GM23338 (cell line): ENCODE measurements at regions not wholly inside any gene's neighbourhood (a gene's known extent, or its start where the extent isn't known, plus 50 kb on each side); places are given as distances from the start of the nearest gene placed in this dataset.

Experiments
- ATAC-seq: fragments of 200-7000 bp; cut with Tn5 transposase; 3 replicates; pipeline ENCODE4 v1.9.1; 2020
- DNase-seq: peaks from one replicate; pipeline ENCODE4 v3.0.0-alpha.2; 2015; ENCODE audit warnings: low spot score
- H2AFZ ChIP-seq: fragments of 200-600 bp; sonication (generic); 2 replicates; pipeline ENCODE4 v1.8.0; 2016; ENCODE audit warnings: antibody characterized with exemption, mild to moderate bottlenecking, moderate library complexity
- H3F3A ChIP-seq: fragments of 200-600 bp; sonication (generic); replicated peaks from 2 replicates; pipeline ENCODE4 v1.8.0; 2017; ENCODE audit warnings: antibody characterized with exemption, mixed run types, low read depth
- H3K27ac ChIP-seq: fragments of 200-600 bp; sonication (generic); 2 replicates; pipeline ENCODE4 v1.6.1; 2016; ENCODE audit warnings: low read depth
- H3K27me3 ChIP-seq: fragments of 200-600 bp; sonication (generic); 2 replicates; pipeline ENCODE4 v1.8.0; 2016; ENCODE audit warnings: mild to moderate bottlenecking, mixed run types, moderate library complexity; ENCODE audit not compliant: insufficient read depth
- H3K36me3 ChIP-seq: fragments of 200-600 bp; sonication (generic); 2 replicates; pipeline ENCODE4 v1.8.0; 2016; ENCODE audit warnings: mild to moderate bottlenecking; ENCODE audit not compliant: insufficient read depth
- H3K4me1 ChIP-seq: fragments of 200-600 bp; sonication (generic); 2 replicates; pipeline ENCODE4 v1.8.0; 2016; ENCODE audit warnings: mild to moderate bottlenecking, moderate library complexity; ENCODE audit not compliant: insufficient read depth
- H3K4me2 ChIP-seq: fragments of 200-600 bp; sonication (generic); 2 replicates; pipeline ENCODE4 v1.7.1; 2017; ENCODE audit warnings: mixed run types
- H3K4me3 ChIP-seq: fragments of 200-600 bp; sonication (generic); 2 replicates; pipeline ENCODE4 v1.6.1; 2016; ENCODE audit warnings: mixed run types
- H3K79me2 ChIP-seq: fragments of 200-600 bp; sonication (generic); replicated peaks from 2 replicates; pipeline ENCODE4 v1.8.0; 2017; ENCODE audit warnings: mild to moderate bottlenecking; ENCODE audit not compliant: insufficient read depth
- H3K9me2 ChIP-seq: fragments of 200-600 bp; sonication (generic); 2 replicates; pipeline ENCODE4 v1.8.0; 2017; ENCODE audit not compliant: insufficient read depth
- H4K20me1 ChIP-seq: fragments of 200-600 bp; sonication (generic); replicated peaks from 2 replicates; pipeline ENCODE4 v1.8.0; 2017; ENCODE audit warnings: mild to moderate bottlenecking; ENCODE audit not compliant: insufficient read depth
- H3K27ac Mint-ChIP-seq: 2 replicates; pipeline ENCODE4 v1.8.0; 2020; ENCODE audit warnings: inconsistent platforms, mild to moderate bottlenecking, moderate library complexity, mixed read lengths
- H3K27me3 Mint-ChIP-seq: 3 replicates; pipeline ENCODE4 v1.8.0; 2022; ENCODE audit warnings: low read depth, mild to moderate bottlenecking, moderate library complexity, mixed read lengths, inconsistent platforms; ENCODE audit not compliant: insufficient read depth, poor library complexity
- H3K36me3 Mint-ChIP-seq: 3 replicates; pipeline ENCODE4 v1.8.0; 2021; ENCODE audit warnings: low read depth, mild to moderate bottlenecking, inconsistent platforms, moderate library complexity, mixed read lengths
- H3K4me1 Mint-ChIP-seq: 3 replicates; pipeline ENCODE4 v1.8.0; 2020; ENCODE audit warnings: mild to moderate bottlenecking, inconsistent platforms, mixed read lengths
- H3K4me3 Mint-ChIP-seq: 3 replicates; pipeline ENCODE4 v1.8.0; 2021; ENCODE audit warnings: moderate library complexity, mild to moderate bottlenecking, inconsistent platforms, mixed read lengths
- H3K9me3 Mint-ChIP-seq: 3 replicates; pipeline ENCODE4 v1.8.0; 2020; ENCODE audit warnings: moderate library complexity, mild to moderate bottlenecking, inconsistent platforms, mixed read lengths
- CREB1 ChIP-seq: fragments of 250-450 bp; sonication (Bioruptor Pico); IDR thresholded peaks from 2 replicates; pipeline ENCODE4 v1.5.0; 2020; ENCODE audit warnings: low read depth, mild to moderate bottlenecking, moderate library complexity
- CTCF ChIP-seq, 2 experiments: fragments of 200-600 bp in 1 of 2; sonication (generic) in 1 of 2; conservative IDR thresholded peaks; 2 replicates each; pipeline versions ENCODE4 v1.5.1 to v1.6.1; 2016 to 2017; ENCODE audit warnings: antibody characterized with exemption in 2 of 2, low read depth in 2 of 2, mild to moderate bottlenecking in 2 of 2, moderate library complexity in 1 of 2
- ETS1 ChIP-seq: IDR thresholded peaks from 2 replicates; pipeline ENCODE4 v1.6.1; 2016; ENCODE audit warnings: antibody characterized with exemption
- EZH2 ChIP-seq: fragments of 200-600 bp; sonication (generic); IDR thresholded peaks from one replicate; pipeline ENCODE4 v1.8.0; 2017; ENCODE audit warnings: antibody characterized with exemption, mild to moderate bottlenecking, low read depth; ENCODE audit not compliant: unreplicated experiment
- JUNB ChIP-seq: IDR thresholded peaks from one replicate; pipeline ENCODE4 v1.6.1; 2016; ENCODE audit warnings: antibody characterized with exemption; ENCODE audit not compliant: unreplicated experiment
- NANOG ChIP-seq: IDR thresholded peaks from 2 replicates; pipeline ENCODE4 v1.6.1; 2016; ENCODE audit warnings: antibody characterized with exemption, borderline replicate concordance
- POLR2AphosphoS5 ChIP-seq: IDR thresholded peaks from 2 replicates; pipeline ENCODE4 v1.6.1; 2016; ENCODE audit warnings: antibody characterized with exemption, low read depth
- STAT1 ChIP-seq: IDR thresholded peaks from one replicate; pipeline ENCODE4 v1.6.1; 2016; ENCODE audit warnings: antibody characterized with exemption; ENCODE audit not compliant: unreplicated experiment
- ZNF114 ChIP-seq: fragments of 250-450 bp; sonication (Bioruptor Pico); IDR thresholded peaks from 2 replicates; pipeline ENCODE4 v1.5.0; 2020; ENCODE audit warnings: mild to moderate bottlenecking, moderate library complexity
- ZNF331 ChIP-seq: fragments of 250-450 bp; sonication (Bioruptor Pico); IDR thresholded peaks from 2 replicates; pipeline ENCODE4 v1.5.0; 2020; ENCODE audit warnings: low read depth, mild to moderate bottlenecking, moderate library complexity

- Histone ChIP-seq H3K4me2 (no peak overlapping the region), H3K27ac (no peak overlapping the region), H3K9me2 (no peaks in the 10 kb centered on the region), H3K27me3 (no peaks in the 10 kb centered on the region), H3K4me3 (no peak overlapping the region), H3K79me2 (no peaks in the 10 kb centered on the region), H4K20me1 (no peaks in the 10 kb centered on the region), H2AFZ (no peak overlapping the region), H3K36me3 (no peaks in the 10 kb centered on the region; the same call in 1 of the 2 replicates), H3K4me1 (no peaks in the 10 kb centered on the region), H3F3A (no peaks in the 10 kb centered on the region)
- Mint-ChIP-seq H3K27ac (no peak overlapping the region), H3K36me3 (peaks cover 33% of the 10 kb centered on the region), H3K9me3 (peaks cover 95% of the 10 kb centered on the region), H3K4me3 (no peak overlapping the region), H3K4me1 (no peaks in the 10 kb centered on the region), H3K27me3 (peaks cover 4% of the 10 kb centered on the region)
- ATAC-seq (no peak), DNase-seq (no peak)
- TF ChIP-seq ZNF331 (CRISPR knock-in tag) (no peak), STAT1 (no peak), CTCF (conservative IDR thresholded peaks at IDR 0.05; ENCODE audit: low read depth in 2 of 2) (no peak), ZNF114 (CRISPR knock-in tag) (no peak), JUNB (no peak), CREB1 (CRISPR knock-in tag) (no peak), NANOG (no peak)
These were observed 190.8 kb upstream of the AJAP1 start for GRCh38 chr1:4463631-4464030.

GRCh38 chr1:4464478-4464877 lies 189.9 kb upstream of the AJAP1 start:
- no peak overlapping the region for H3K4me3 Mint-ChIP-seq
- no peak for ATAC-seq
- H3K27ac Mint-ChIP-seq, result no peak overlapping the region
- Histone ChIP-seq H3K4me3 (no peak overlapping the region), H3K36me3 (no peaks in the 10 kb centered on the region), H3K4me1 (no peaks in the 10 kb centered on the region), H3F3A (no peaks in the 10 kb centered on the region), H3K27me3 (no peaks in the 10 kb centered on the region), H2AFZ (no peak overlapping the region), H3K4me2 (no peak overlapping the region), H3K79me2 (no peaks in the 10 kb centered on the region), H3K27ac (no peak overlapping the region), H3K9me2 (no peaks in the 10 kb centered on the region), H4K20me1 (no peaks in the 10 kb centered on the region)
- peaks cover 95% of the 10 kb centered on the region for H3K9me3 Mint-ChIP-seq
- DNase-seq, result no peak
- H3K36me3 Mint-ChIP-seq, result peaks cover 39% of the 10 kb centered on the region
- no peaks in the 10 kb centered on the region for H3K4me1 Mint-ChIP-seq
- TF ChIP-seq CREB1 (CRISPR knock-in tag) (no peak), ZNF114 (CRISPR knock-in tag) (no peak), ZNF331 (CRISPR knock-in tag) (no peak), ETS1 (no peak), CTCF (conservative IDR thresholded peaks at IDR 0.05; ENCODE audit: low read depth in 2 of 2) (no peak), EZH2 (no peak), STAT1 (no peak), NANOG (no peak), POLR2AphosphoS5 (no peak)
- H3K27me3 Mint-ChIP-seq, result peaks cover 4% of the 10 kb centered on the region
